GM19467 (cell line): ENCODE measurements at regions not wholly inside any gene's neighbourhood (a gene's known extent, or its start where the extent isn't known, plus 50 kb on each side); places are given as distances from the start of the nearest gene placed in this dataset.
"Not testable (repeated sequence)": the region's sequence is repeated elsewhere in the genome, so short reads cannot be mapped to it uniquely, and the experiment has no call there.

ENCODE experiments used
- ATAC-seq: cut with Tn5 transposase; IDR thresholded peaks from one replicate; pipeline ENCODE4 v1.9.1; 2021; ENCODE audit warnings: mild to moderate bottlenecking, moderate library complexity; ENCODE audit not compliant: unreplicated experiment

DNA sequence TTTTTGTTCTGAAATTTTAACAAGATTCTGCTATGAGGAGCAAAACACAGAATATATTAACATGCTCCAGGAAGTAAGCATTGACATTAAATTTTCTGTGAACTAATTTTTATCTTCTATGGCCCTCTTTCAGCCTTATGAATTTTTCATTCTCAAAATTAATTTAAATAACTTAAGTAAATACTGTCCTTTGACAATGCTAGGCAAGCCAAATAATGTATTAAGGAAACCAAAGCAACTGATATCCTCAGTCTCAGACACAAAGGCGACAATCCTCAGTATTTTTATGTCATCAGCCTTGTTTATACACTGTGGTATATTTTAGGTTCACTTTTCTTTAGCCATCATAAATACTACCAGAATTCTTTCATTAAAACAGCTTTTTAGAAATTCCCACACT lies 159.8 kb downstream of the CGGBP1 start:
- ATAC-seq = no peak

DNA sequence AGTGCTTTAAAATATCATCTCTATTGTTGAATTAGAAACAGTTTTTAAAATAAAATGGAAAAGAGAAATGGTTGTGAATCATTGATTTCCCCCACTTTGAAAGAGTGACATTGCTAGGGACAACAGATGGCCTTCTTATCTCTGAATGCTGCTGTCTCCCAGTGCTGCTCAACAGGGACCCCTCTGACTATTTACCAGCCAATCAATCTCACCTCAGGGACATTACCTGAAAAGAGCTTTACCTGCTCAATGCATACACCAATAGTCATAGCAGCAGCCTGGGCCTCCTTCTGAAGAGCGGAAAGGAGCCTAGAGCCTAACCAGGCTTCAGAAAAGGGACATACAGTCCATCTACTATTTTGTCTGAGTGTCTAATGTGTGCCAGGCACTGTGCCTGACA lies 162.8 kb downstream of the CGGBP1 start:
- no peak for ATAC-seq

DNA sequence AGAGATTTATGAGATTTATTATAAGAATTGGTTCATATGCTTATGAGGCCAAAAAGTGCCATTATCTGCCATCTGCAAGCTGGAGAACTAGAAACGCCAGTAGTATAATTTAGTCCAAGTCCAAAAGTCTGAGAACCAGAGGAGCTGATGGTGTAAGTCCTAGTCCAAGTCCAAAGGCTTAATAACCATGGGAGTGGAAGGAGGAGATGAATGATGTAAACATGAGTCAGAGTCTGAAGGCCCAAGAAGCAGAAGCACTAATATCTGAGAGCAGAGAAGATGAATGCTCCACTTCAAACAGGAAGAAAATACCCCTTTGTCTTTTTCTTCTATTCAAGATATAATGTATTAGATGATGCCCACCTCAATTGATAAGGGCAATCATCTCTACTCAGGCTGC lies 185.7 kb downstream of the CGGBP1 start:
- ATAC-seq = no peak

DNA sequence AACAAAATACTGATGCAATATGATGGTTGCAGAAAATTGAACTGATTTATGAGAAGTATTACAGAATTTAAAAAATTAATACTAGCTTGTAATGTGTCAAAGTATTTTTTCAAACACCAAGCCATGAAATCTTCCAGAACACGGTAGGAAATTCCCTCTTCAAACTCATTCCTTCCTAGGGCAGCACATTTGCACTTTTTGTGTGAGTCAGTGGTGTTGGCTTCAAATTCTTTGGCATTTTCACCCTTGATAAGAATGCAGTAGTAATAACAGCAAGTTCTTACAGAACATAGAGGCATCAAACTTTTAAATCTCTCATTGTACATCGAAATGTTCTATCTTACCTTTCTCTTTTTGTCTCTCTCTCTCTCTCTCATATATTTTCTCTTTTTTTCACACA lies 191.8 kb downstream of the CGGBP1 start:
- no peak for ATAC-seq

DNA sequence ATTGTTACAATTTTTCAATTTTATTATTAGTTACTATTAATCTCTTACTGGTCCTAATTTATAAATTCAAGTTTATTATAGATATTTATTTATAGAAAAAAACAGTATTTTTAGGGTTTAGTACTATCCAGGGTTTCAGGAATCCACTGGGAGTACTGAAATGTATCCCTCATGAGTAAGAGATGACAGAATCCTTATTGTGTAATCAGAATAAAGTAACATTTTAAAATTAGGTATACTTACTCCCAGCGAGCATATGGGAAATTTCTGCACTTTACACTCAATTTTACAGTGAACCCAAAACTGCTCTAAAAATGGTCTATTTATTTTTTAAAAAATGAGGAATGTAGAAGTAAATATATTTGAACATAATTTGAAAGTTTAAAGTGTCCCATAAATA lies 202.7 kb downstream of the CGGBP1 start:
- ATAC-seq = no peak

DNA sequence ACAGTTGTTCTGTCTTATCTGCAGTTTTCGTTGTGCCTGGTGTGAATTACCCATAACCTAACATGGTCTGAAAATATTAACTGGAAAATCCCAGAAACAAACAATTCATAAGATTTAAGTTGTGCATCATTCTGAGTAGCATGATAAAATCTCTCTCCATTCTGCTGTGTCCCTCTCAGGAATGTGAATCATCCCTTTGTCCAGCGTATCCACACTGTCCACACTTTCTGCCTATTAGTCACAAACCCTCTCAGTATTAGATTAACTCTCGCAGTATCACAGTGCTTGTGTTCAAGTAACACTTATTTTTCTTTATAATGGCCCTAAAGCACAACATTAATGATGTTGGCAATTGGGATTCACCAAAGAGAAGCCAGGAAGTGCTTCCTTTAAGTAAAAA lies 203.2 kb downstream of the CGGBP1 start:
- ATAC-seq = no peak

DNA sequence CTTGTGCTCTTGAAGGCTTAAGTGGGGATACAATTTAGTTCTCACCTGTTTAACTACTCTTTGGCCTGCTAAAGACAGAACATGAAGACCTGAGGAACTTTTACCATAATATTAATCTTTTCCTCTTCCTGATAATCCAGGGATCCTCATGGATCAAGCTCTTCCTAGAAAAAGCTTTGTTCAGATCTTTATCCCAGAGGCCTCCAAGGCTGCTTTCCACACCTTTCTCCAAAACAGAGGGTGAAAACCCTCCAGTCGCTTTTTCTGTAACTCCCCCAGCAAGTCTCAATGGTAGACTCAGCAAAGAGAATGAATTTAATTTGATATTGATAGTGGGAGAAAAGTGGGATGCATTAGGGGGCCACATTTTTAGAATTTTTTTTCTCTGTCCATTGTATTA lies 203.6 kb downstream of the CGGBP1 start:
- ATAC-seq = no peak

DNA sequence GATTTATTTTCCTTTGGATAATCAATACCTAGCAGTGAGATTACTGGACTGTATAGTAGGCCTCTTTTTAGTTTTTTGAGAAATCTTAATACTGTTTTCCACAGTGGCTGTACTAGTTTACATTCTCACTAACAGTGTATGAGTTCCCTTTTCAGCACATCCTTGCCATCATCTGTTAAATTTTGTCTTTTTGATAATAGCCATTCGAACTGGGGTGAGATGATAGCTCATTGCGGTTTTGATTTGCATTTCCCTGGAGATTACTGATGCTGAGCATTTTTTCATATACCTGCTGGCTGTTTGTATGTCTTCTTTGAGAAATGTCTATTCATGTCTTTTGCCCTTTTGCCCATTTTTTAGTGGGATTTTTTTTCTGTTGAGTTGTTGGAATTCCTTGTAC lies 210.8 kb downstream of the CGGBP1 start:
- no peak for ATAC-seq

DNA sequence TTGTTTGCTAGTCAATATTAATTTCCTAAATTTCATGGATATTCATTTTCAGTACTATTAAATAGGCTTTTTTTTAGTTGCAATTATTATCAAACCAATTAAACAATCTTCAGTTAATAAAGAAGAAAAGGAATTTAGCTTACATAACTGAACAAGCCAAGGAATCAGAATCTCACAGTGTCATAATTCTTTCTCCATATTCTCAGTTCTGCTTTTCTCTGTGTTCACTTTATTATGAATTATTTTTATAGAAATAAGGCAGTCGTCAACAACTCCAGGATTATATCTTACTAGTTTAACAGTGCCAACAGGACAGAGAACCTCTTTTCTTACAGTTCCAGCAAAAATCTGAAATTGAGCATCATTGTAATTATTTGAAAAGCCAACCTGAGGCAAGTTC lies 221.7 kb downstream of the CGGBP1 start:
- no peak for ATAC-seq

DNA sequence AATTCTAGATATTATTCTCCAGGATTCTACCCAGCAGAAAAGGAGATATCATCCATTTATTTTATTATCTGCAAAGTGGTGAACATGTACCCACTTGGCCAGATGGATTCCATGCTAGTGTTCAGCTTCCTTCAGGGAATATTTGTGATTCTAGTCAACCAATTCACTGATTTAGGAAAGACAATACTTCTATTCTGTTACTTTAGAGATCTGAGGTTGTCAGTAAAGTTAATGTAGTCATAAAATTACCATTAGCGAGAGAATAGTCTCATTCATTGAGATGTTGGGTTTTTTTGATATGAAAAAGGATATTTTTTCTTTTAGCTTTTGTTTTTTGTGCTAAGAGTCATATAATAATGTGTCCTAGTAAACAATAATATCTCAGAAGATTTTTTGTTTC lies 222.8 kb downstream of the CGGBP1 start:
- ATAC-seq = no peak

DNA sequence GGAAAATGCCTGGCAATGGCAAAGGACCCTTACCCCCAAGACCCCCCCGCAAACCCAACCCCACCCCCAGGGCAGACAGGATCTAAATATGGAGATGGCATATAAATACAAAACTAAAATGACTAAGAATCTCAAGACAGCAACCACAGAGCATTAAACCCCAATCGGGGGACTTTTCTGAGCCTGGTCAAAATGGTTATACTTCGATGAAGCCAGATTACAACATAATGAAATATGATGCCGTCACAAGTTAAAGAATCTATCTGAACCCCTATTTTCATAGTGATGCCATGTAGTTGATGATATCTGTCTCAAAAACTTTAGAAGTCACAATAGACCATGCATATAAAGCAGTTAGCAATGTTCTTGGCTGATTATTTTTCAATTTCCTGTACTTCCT lies 223.6 kb downstream of the CGGBP1 start:
- ATAC-seq = no peak

DNA sequence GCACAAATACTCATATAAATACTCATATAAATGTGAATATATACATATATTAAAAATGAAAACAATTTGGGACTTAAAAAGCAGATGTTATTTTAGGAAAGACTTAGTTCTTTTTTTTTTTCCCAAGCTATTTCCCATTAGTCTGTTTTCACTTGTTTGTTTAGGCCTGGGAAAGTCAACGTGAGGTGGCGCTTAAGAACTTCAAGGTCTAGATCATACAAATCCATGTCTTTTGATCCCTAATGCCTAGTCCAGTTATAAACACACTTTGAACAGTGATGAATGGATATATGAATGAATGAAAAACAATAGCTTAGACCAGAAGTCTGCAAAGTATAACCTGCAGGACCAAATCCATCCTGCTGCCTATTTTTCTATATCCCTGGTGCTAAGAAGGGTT lies 224.5 kb downstream of the CGGBP1 start:
- no peak for ATAC-seq

DNA sequence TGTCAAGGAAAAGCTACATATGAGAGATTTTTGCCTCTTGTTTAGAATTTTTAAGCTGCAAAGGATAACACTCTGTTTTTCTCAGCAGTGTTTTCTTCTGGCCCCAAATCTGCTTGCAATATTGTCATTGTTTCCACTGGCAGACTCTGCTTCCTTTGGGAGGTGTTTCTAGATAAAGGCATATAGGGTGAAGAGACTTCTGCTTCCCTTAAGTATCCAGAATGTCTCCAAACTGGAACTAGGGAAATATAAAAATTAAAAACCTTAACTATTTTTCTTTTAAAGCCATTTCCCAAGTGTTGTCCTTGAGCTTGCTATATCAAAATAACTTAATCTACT lies 225.8 kb downstream of the CGGBP1 start:
- no peak for ATAC-seq

DNA sequence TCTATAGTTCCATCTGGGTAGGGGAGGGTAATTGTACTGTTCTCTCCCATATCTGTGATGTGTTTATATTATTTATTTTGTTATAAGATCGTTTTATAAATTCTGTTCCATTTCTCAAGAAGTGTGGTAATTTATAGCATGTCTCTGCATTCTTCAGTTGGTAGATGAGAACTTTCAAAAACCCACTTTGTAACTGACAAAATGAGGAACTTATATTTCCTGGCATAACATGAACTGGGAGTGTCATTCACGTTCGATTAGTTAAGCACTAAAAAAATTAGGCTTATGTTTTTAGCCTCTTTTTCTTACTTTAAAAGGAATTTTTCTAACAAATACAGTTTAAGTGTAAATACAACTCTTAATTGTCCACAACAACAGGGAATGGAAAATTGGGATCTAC lies 230.8 kb downstream of the CGGBP1 start:
- ATAC-seq = no peak

DNA sequence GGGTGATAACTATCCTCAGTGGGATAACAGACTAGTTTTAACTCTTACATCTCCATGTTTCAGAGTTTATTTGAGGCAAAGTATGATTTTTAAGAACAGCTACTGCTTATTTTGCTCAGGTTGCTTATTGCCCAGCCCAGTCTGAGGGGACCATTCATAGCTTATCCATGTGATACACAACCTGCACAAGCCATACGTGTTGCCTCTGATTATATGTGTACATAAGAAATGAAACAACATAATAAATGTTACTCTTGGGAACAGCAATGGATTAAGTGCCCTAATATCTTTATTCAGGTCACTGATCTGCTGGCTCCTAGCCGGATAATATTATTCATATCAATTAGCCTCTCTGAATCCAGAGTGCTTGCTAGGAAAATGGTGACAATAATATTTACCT lies 236.2 kb downstream of the CGGBP1 start:
- no peak for ATAC-seq

DNA sequence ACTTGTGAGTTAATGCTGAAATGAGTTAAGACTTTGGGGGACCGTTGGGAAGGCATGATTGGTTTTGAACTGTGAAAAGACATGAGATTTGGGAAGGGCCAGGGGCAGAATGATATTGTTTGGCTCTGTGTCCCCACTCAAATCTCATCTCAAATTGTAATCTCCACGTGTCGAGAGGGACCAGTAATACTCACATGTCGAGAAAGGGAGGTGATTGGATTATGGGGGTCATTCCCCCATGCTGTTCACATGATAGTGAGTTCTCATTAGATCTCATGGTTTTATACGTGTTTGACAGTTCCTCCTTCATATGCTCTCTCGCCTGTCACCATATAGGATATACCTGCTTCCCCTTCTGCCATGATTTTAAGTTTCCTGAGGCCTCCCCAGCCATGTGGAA lies 245.3 kb downstream of the CGGBP1 start:
- not testable (repeated sequence) for ATAC-seq

DNA sequence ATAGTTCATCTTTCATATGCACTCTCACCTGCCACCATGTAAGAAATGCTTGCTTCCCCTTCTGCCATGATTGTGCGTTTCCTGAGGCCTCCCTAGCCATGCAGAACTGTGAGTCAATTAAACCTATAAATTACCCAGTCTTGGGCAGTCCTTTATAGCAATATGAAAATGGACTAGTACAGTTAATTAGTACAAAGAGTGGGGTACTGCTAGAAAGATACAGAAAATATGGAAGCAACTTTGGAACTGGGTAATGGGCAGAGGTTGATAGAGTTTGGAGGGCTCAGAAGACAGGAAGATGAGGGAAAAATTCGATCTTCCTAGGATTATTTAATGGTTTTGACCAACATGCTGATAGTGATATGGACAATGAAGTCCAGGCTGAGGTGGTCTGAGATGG lies 246.9 kb downstream of the CGGBP1 start:
- no peak for ATAC-seq

DNA sequence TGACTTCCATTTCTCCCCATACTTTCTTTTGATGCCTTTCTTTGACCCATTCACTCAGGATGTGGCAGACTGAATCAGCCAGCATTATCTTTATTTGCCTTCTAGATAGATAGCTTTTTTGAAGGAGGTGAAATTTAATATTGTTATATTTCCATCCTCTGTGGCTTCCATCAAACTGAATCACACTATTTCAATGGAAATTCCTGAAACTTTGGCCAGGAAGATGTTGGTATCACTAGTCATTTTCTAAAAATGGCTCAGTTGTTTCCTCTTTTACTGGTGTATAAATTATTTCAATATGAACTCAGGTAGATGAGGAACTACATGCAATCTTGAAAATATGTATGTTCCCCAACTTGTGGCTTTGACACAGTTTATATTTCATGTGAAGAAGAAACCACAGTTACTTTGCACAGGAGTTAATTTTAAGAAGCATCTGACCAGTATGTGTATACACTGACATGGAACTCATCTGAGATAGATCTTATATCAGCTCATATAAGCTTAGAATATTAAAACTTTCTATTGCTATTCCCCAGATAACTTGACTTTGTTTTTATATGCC lies 248.3 kb downstream of the CGGBP1 start:
- ATAC-seq = no peak

DNA sequence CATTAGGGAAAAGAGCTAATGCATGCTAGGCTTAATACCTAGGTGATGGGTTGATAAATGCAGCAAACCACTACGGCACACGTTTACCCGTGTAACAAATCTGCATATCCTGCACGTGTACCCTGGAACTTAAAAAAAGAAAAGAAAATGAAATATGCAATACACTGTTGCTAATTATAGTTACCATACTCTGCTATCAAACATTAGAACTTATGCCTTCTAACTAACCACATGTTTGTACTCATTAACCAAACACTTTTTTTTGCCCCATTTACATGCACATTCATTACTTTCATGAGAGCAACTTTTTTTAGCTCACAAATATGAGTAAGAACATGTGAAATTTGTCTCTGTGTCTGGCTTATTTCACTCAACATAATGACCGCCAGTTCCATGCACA lies 253.1 kb downstream of the CGGBP1 start:
- peak; percentile 90 for ATAC-seq

DNA sequence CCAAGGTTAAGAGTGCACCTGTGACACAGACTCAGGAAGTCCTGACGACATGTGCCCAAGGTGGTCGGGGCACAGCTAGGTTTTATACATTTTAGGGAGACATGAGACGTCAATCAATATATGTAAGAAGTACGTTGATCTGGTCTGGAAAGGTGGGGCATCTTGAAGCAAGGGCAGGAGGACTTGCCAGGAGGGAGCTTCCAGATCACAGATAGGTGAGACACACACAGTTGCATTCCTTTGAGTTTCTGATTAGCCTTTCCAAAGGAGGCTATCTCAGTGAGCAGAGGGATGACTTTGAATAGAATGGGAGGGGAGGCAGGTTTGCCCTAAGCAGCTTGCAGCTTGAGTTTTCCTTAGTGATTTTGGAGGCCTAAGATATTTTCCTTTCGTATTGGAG lies 257.4 kb downstream of the CGGBP1 start:
- ATAC-seq = no peak

DNA sequence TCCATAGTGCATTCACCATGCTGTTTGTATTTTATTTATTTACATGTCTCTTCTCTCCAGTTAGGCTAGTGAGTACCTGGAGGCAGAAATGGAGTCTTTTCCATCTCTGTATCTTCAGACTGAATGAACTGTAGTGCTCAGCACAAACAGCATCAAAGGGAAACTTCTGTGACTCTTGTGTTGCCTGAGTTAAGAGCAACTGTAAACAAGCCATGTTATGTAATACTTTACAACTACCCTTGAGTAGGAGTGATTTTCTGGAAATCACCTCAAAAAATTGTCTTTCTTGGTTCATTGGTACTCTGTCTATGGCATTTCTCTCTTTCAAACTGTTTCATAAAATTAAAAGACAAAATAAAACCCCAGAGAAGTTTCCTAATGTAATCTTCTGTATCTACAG lies 258.3 kb downstream of the CGGBP1 start:
- no peak for ATAC-seq

DNA sequence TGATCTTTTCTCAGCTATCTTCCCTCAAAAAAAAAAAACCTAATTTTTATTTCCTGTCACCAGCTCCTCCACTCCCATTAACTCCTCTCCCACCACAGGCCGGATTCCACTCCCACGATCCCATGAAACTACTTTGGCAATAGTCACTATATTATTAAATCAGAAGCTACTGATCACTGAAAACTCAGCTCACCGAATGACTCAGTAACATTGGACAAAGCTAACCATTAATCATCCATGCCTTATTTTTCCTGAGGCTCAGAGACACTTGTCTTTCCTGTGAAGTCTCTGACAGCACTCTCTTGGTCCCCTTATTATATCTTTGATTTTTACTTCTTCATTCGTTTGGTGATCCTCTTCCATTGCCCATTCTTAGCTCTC lies 260.2 kb downstream of the CGGBP1 start:
- no peak for ATAC-seq

DNA sequence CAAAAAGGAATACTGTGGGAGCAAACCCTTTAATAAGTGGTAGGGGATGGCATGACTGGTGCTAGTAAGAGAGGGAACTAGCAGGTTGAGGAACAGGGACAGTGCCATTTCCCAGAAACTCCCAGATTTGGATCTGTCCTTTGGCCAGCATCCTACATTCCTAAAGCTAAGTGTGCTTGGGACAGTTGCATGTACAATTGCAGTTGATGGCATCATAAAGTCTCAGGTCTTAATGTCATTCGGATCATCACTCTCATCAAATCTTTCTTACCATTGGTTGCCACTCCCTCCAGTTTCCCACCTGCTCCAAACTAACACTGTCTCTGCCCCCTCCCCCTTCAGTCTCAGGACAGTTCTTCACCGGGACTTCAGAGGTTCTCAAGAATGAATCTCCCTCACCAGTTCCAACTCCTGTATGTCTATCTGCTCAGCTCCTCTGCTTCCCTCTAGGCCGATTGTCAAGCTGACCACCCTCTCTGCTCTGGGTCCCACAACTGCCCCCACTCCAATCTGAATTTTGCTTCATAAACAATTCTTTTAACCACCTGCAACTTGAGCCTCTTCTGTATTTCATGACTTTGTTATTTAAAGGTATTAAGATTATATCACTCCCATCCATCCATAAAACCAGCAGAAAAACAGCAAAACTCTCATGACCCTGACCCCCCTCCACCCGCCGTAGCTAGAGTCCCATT lies 260.8 kb downstream of the CGGBP1 start:
- ATAC-seq = no peak
